ENCODE measurements at regions not wholly inside any gene's neighbourhood (a gene's known extent, or its start where the extent isn't known, plus 50 kb on each side); places are given as distances from the start of the nearest gene placed in this dataset.

- TF ChIP-seq TFE3 (CRISPR knock-in tag; IDR thresholded peaks at IDR 0.05), result no peak
- no peak for TF ChIP-seq CTCF (IDR thresholded peaks at IDR 0.05 in 2 of 3, conservative IDR thresholded peaks at IDR 0.05 in 1 of 3; ENCODE audit: insufficient read depth in 2 of 3, low read depth in 1 of 3, low read length in 3 of 3)
- TF ChIP-seq POLR2A (conservative IDR thresholded peaks at IDR 0.05), result no peak
- TF ChIP-seq POU5F1 (IDR thresholded peaks at IDR 0.05; ENCODE audit: borderline replicate concordance, low read depth, low read length, partially characterized antibody), result no peak
- TF ChIP-seq GTF2A2 (tag; IDR thresholded peaks at IDR 0.05), result no peak
- TF ChIP-seq TRIM24 (IDR thresholded peaks at IDR 0.05), result no peak
- TF ChIP-seq RFX5 (IDR thresholded peaks at IDR 0.05; ENCODE audit: low read depth, low read length), result no peak
- no peak for TF ChIP-seq BCLAF1 (IDR thresholded peaks at IDR 0.05; ENCODE audit: borderline replicate concordance in 1 of 2, control insufficient read depth in 1 of 2, low read depth in 2 of 2, low read length in 1 of 2)
Observed at GRCh38 chr15:35671197-35671596, 125.2 kb upstream of the DPH6 start.
